Left colon (tissue), 2 donors: ENCODE measurements at regions not wholly inside any gene's neighbourhood (a gene's known extent, or its start where the extent isn't known, plus 50 kb on each side); places are given as distances from the start of the nearest gene placed in this dataset.

Source experiments
- ATAC-seq: fragments of 200-7000 bp; cut with Tn5 transposase; one replicate; pipeline ENCODE4 v1.9.1; 2020; ENCODE audit warnings: mild to moderate bottlenecking, moderate library complexity
- DNase-seq, 2 donors: peaks; one replicate each; pipeline ENCODE4 v3.0.0-alpha.2; 2020
- intact Hi-C, 2 donors: fragments of 100-400 bp; cut with DNase I in 1 of 2; cut with micrococcal nuclease in 1 of 2; formaldehyde crosslinking; loops; one replicate each; pipeline versions ENCODE4 v1.11.2 to v1.14.0; 2022; cut with DNase I, micrococcal nuclease
- donor health status: DM: no; HTN: no; CAD: no.
- donor health status: DM: yes; HTN: yes; CAD: no.

DNA sequence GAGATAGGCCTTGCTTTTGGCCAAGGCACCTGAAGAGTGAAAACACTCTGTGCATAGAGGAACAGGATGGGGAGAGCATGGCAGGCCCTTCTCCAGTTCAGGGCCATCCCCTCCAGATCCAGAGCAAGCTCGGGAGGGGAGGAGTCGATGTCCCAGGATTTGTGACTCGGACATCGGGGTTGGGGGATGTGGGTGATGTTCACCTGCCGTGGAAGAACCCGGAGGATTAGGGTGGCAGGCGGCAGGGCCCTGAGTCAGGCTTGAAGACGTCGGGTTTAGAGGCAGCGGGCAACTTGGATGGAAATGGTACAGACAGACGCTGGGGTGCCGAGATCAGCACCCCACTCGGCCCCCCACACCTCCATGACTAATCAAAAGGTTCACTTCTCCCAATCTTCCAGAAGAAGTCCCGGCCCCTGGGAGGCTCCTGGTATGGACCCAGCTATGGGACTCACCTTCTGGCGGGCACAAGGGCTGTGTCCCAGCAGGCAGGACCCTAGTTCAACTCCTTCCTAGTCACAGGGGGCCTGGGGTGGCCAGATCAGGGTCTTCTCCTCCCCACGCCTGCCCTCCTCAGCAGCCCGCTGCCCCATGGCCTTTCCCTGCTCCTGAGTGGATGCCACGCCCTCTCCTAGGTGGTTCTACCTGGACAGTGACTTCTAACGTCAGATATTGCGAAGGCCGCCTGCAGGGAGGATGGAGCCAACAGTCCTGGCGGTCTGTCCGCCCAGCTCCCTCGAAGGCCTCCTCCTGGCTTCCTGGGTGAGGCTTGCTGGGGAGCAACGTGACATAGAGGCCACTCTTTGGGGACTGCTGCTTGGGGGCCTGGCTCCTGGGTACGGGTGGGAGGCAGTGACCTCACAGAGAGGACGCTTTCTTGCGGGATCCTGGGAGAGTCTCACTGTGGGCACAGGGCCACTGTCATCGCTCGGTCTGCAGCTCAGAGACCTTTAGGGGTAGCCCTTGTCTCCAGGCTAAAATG lies 792.5 kb downstream of the BRD1 start:
- intact Hi-C loops = no loop called here
- DNase-seq (no peak), ATAC-seq (no peak)

- intact Hi-C loops = no loop called here
- ATAC-seq = no peak
- no peak for DNase-seq
Measured at GRCh38 chr22:49033616-49034015, 794.1 kb downstream of the BRD1 start.

- no peak for ATAC-seq
- intact Hi-C loops = no loop called here
- no peak for DNase-seq
Measured at GRCh38 chr22:49032821-49033220, 794.9 kb downstream of the BRD1 start.

- ATAC-seq = no peak
- intact Hi-C loops = no loop called here
Measured at GRCh38 chr22:49031746-49032330, 795.8 kb downstream of the BRD1 start.

DNA sequence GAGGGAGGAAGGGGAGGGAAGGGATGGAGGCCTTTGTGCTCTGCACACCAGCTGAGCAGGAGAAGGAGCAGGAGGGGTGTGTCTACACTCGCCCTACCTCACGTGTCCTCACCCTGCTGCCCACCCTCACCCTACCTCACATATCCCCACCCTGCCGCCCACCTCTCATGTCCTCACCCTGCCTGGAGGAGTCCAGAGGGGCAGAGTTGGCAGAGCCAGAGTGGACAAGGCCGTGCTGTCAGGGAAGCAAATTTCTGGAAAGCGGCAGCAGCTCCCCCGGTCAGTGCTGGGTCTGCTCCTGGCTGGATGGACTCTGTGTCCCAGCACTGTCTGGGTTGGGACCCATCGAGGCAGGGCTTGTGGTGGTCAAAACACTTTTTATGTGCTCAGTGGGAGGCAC lies 799.6 kb downstream of the BRD1 start:
- intact Hi-C loops = no loop called here
- no peak for ATAC-seq
- no peak for DNase-seq

More at GRCh38 chr22:49031746-49032330, 795.8 kb downstream of the BRD1 start:
- DNase-seq = no peak

DNA sequence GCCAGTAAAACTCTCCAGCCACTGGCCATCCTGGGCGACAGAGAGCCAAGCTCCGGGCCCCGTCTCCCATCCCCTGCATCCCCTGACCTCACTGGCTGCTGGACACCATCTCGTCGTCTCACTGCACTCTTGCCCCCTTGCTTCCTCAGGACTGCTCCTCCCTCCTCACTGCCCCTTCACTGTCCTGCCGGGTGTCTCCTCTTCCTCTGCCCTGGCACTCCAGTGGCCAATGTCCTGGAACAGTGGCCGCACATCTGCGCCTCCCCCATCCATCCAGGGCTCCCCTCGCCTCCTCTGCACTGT lies 800.4 kb downstream of the BRD1 start:
- ATAC-seq (no peak), DNase-seq (no peak)
- intact Hi-C loops = no loop called here

DNA sequence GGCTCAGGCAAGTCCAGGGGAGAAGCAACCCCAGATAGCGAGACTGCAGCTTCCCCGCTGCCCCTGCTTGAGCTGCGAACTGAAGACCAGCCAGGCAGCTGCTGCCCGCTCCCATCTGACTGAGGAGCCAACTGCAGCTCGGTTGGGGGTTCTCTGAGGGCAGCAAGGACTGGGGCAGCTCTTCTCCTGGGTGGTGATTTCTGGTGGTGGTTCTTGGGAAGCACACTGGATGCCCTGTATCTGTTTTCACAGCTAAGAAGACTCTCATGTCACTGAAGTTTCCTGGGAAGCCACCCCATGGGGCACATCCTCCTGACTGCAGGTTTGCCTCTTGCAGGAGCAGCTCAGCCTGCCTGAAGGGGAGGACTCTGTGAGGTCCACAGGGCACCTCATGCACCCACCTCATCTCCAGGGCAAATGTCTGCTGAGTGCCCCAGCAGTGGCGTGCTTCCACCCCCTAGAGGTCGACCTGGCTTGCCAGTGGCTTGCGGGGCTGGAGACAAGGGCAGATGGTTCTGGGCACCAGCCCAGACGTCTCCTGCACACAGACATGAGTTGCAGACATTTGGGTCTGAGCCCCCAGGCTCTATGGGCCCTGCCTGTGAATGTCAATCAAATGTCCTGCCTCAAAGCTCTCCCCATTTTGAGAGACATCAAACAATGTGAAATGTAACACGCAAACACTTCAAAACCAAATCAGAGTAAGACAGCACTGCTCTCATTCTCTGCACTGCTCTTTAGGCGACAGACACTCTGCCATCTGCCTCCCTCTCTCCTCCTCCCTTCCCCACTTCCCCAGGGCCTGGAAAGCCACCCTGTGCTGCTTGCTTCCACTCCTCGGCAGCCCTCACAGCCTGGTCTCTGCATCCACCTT lies 800.9 kb downstream of the BRD1 start:
- no peak for DNase-seq
- ATAC-seq = no peak
- intact Hi-C loops = no loop called here

GRCh38 chr22:49025791-49026493 lies 801.7 kb downstream of the BRD1 start:
- intact Hi-C loops = no loop called here
- ATAC-seq (no peak), DNase-seq (no peak)

DNA sequence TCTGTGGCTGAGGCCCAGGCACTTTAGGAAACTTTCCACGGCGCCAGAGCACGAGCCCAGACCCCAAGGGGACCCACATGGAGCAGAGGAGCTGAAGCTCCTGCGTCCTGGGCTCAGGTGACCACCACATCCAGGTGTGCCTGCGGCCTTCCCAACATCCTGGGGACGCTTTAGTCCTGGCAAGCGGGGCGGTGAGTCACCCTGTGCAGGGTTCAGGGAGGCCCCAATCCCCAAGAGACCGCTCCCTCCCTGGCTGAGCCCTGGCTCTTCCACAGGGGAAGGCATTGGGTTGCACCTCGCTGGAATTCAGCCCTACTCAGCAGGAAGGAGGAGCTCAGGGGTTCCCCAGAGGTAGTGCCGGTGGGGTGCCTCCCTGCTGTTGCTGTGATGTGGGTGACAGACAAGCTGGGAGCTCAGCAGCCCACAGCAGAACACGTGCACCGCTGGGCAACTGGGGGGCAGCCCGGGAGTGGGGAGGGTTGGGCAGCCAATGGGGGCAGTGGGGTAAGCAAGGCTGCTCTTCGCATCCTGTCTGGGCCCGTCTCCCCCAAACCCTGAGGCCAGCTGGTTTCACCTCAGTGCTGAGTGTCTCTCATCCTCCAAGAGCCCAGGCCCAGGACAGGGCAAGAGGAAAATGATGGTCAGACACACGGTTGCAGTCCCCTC lies 802.8 kb downstream of the BRD1 start:
- DNase-seq (no peak), ATAC-seq (no peak)
- intact Hi-C loops = no loop called here

- DNase-seq (no peak), ATAC-seq (no peak)
- intact Hi-C loops = no loop called here
Measured at GRCh38 chr22:49023879-49024774, 803.5 kb downstream of the BRD1 start.

DNA sequence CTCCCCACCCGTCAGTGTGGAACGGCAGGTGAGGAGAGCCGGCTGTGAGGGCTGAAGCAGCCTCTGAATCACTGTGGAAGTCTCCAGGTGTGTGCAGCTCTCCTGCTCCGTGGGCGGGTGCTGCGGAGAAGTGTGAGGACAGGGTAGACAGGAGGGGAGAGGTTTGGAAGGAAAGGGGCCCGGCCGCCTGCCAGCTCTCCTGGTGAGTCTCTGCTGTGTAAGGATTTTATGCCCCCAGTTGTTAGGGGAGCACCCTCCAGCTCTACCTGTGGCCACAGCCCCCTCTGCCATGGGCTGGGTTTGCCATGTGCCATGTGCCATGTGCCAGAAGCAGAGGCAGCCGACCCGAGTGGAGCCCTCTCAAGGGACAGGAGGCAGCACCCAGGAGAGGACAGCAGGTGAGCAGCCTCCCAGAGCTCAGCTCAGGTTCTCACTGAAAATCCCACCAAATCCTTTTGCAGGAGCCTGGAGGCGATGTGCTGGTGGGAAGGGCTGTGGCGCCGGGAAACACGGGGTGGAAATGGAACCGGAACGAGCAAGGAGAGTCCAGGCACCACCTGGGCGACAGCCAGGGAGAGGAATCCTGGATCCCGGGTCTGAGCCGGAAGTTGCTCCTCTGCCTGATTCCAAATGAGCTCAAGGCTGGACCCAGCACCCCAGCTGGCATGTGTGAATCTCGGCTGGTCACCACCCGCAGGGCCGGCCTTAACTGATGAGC lies 804.4 kb downstream of the BRD1 start:
- intact Hi-C loops = no loop called here
- ATAC-seq = no peak
- peak in 1 of 2 donors; percentile 10 for DNase-seq

GRCh38 chr22:49022816-49023160 lies 804.9 kb downstream of the BRD1 start:
- intact Hi-C loops = no loop called here
- no peak for ATAC-seq
- no peak for DNase-seq

DNA sequence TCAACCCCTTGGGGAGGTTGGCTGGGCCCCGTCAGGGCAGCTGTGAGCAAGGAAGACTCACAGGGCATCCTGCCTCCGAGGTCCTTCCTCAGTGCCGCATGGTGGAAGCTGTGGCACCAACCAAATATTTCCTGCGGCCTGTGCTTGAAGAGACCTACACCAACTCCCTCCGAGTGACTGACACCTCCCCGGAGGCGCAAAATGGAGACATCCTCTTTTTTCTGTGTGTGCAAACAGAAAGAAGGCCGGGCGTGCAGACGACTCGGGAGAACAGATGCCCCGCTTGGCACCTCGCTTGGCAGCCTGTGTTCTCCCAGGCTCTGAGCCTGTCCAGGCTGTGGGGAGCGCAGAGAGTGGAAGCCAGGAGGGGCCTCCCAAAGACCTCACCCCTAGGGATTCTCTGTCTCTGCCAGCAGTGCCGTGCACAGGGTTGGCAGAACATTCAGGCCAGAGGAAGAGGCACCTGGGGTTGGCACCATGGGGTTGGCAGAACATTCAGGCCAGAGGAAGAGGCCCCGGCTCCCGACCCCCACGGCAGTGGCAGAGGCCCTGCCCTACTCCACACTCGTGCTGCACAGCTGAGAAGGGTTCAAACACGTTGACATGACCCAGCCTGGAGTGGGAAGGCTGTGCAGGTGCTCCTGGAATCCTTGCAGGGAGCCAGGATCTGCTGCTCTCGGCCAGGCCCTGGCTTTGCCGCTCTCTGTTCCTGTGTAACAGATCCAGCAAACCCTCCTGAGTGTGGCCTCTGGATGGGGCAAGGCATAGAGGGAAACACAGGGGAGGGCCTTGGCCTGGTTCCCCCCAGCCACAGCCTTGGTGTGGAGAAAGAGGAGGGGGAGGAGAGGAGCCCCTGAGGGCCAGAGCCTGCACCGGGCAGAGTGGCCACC lies 805.5 kb downstream of the BRD1 start:
- intact Hi-C loops = no loop called here
- DNase-seq = peak in 1 of 2 donors; percentile 15

DNA sequence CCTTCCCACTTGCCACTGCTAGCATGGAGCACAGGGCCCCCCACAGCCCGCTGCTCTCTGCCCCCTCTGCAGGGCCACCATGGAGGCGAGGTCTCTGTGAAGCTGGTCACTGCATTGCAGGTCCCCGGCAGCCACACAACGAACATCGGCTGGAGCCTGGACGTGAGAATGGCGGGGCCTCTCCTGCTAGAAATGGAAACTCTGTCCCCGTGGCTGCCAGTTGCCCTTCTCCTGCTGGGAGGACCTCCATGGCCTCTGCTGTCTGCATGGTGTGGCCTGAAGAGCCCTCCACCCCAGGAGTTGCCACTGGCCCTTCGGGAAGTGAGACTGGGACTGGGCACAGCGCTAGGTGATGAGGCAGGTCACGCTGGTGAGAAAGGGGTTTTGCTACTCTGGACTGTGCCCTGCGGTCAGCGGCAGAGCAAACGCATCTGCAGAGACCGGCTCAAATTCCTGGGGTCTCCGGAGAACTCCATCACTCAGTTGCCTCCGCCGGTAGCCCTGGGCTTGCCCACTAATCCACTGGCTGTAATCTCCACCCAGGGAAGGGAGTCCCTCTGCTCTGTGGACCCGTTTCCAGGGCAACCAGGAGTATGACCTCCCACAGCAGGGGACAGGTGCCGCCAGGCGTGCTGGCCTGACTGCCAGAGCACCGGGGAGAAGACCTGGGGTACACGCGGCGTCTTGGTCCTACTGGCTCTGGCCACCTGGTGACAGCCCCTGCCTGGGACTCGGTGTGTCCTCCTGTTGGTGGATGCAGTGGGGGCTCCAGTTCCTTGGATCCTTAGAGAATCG lies 806.3 kb downstream of the BRD1 start:
- DNase-seq (peak in 1 of 2 donors; percentile 15), ATAC-seq (no peak)
- intact Hi-C loops = no loop called here

More for the DNA sequence above, 805.5 kb downstream of the BRD1 start:
- ATAC-seq = no peak
